IMR-90 (cell line): ENCODE measurements at regions not wholly inside any gene's neighbourhood (a gene's known extent, or its start where the extent isn't known, plus 50 kb on each side); places are given as distances from the start of the nearest gene placed in this dataset.

Experiments used
- BHLHE40 ChIP-seq: fragments of 150-350 bp; IDR thresholded peaks from 2 replicates; pipeline ENCODE4 v1.6.1; 2016; ENCODE audit warnings: mild to moderate bottlenecking, low read depth, low read length
- CEBPB ChIP-seq: IDR thresholded peaks from 2 replicates; pipeline ENCODE4 v1.6.1; 2012; ENCODE audit warnings: low read depth, low read length, improper control_type of control experiment
- MAFK ChIP-seq: IDR thresholded peaks from 2 replicates; pipeline ENCODE4 v1.6.1; 2012; ENCODE audit warnings: low read depth, low read length, improper control_type of control experiment
- MAZ ChIP-seq: IDR thresholded peaks from 2 replicates; pipeline ENCODE4 v1.6.1; 2012; ENCODE audit warnings: low read depth, mild to moderate bottlenecking, low read length, improper control_type of control experiment, moderate library complexity, borderline replicate concordance
- MXI1 ChIP-seq: IDR thresholded peaks from 2 replicates; pipeline ENCODE4 v1.6.1; 2012; ENCODE audit warnings: low read depth, mild to moderate bottlenecking, low read length, moderate library complexity, borderline replicate concordance
- POLR2A ChIP-seq: IDR thresholded peaks from 2 replicates; pipeline ENCODE4 v1.6.1; 2012; ENCODE audit warnings: mild to moderate bottlenecking, low read depth, low read length
- RAD21 ChIP-seq: IDR thresholded peaks from 2 replicates; pipeline ENCODE4 v1.6.1; 2012; ENCODE audit warnings: low read length, improper control_type of control experiment
- RCOR1 ChIP-seq: IDR thresholded peaks from 2 replicates; pipeline ENCODE4 v1.6.1; 2012; ENCODE audit warnings: mild to moderate bottlenecking, low read length, improper control_type of control experiment; ENCODE audit not compliant: insufficient replicate concordance
- RFX5 ChIP-seq: IDR thresholded peaks from 2 replicates; pipeline ENCODE4 v1.8.0; 2012; ENCODE audit warnings: low read depth, mild to moderate bottlenecking, low read length, moderate library complexity
- SMC3 ChIP-seq: fragments of 150-350 bp; IDR thresholded peaks from 2 replicates; pipeline ENCODE4 v1.6.1; 2016; ENCODE audit warnings: low read depth, mild to moderate bottlenecking, antibody characterized with exemption, low read length, moderate library complexity
- USF2 ChIP-seq: fragments of 150-350 bp; IDR thresholded peaks from 2 replicates; pipeline ENCODE4 v1.6.1; 2017; ENCODE audit warnings: mild to moderate bottlenecking, antibody characterized with exemption, low read length, low read depth
- TF ChIP-seq, protein P1 (sequence below): conservative IDR thresholded peaks from 2 replicates; pipeline ENCODE4 v1.5.1; 2012; ENCODE audit warnings: mild to moderate bottlenecking, low read depth, low read length, improper control_type of control experiment
- TF ChIP-seq, protein P2 (sequence below): fragments of 150-350 bp; IDR thresholded peaks from 2 replicates; pipeline ENCODE4 v1.6.1; 2016; ENCODE audit warnings: low read depth, mild to moderate bottlenecking, low read length, moderate library complexity, borderline replicate concordance

GRCh38 chr6:7479801-7480266 lies 61.6 kb upstream of the DSP start:
- TF ChIP-seq RAD21 (no peak), MXI1 (no peak), POLR2A (no peak), MAZ (no peak), RCOR1 (no peak), SMC3 (no peak), BHLHE40 (no peak), RFX5 (no peak), CEBPB (no peak), USF2 (no peak), MAFK (no peak)
- TF ChIP-seq, protein P1, sequence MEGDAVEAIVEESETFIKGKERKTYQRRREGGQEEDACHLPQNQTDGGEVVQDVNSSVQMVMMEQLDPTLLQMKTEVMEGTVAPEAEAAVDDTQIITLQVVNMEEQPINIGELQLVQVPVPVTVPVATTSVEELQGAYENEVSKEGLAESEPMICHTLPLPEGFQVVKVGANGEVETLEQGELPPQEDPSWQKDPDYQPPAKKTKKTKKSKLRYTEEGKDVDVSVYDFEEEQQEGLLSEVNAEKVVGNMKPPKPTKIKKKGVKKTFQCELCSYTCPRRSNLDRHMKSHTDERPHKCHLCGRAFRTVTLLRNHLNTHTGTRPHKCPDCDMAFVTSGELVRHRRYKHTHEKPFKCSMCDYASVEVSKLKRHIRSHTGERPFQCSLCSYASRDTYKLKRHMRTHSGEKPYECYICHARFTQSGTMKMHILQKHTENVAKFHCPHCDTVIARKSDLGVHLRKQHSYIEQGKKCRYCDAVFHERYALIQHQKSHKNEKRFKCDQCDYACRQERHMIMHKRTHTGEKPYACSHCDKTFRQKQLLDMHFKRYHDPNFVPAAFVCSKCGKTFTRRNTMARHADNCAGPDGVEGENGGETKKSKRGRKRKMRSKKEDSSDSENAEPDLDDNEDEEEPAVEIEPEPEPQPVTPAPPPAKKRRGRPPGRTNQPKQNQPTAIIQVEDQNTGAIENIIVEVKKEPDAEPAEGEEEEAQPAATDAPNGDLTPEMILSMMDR = no peak
- TF ChIP-seq, protein P2, sequence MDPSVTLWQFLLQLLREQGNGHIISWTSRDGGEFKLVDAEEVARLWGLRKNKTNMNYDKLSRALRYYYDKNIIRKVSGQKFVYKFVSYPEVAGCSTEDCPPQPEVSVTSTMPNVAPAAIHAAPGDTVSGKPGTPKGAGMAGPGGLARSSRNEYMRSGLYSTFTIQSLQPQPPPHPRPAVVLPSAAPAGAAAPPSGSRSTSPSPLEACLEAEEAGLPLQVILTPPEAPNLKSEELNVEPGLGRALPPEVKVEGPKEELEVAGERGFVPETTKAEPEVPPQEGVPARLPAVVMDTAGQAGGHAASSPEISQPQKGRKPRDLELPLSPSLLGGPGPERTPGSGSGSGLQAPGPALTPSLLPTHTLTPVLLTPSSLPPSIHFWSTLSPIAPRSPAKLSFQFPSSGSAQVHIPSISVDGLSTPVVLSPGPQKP = no peak
